Esophagus squamous epithelium (tissue), 5 donors: ENCODE measurements at regions not wholly inside any gene's neighbourhood (a gene's known extent, or its start where the extent isn't known, plus 50 kb on each side); places are given as distances from the start of the nearest gene placed in this dataset.

Source experiments
- DNase-seq: peaks from one replicate; lab custom pipeline; 2025; lab: John Stamatoyannopoulos, UW
- H3K27ac ChIP-seq, 4 donors: fragments of 200-600 bp; sonication (generic); one replicate each; pipeline ENCODE4 v1.5.1; 2016 to 2019; ENCODE audit warnings: mild to moderate bottlenecking in 1 of 4
- H3K27me3 ChIP-seq, 4 donors: fragments of 200-600 bp; sonication (generic); 1 replicate in 3 of 4; 2 replicates in 1 of 4; pipeline versions ENCODE4 v1.5.1 to v1.6.0; 2017 to 2021; ENCODE audit warnings: antibody characterized with exemption in 1 of 4
- H3K36me3 ChIP-seq, 3 donors: fragments of 200-600 bp; sonication (generic); one replicate each; pipeline ENCODE4 v1.5.1; 2016 to 2019
- H3K4me1 ChIP-seq, 3 donors: fragments of 200-600 bp; sonication (generic); one replicate each; pipeline ENCODE4 v1.5.1; 2017 to 2019
- H3K4me3 ChIP-seq, 4 donors: fragments of 200-600 bp; sonication (generic); 1 replicate in 3 of 4; 2 replicates in 1 of 4; pipeline ENCODE4 v1.5.1; 2016 to 2019; ENCODE audit warnings: mild to moderate bottlenecking in 2 of 4, moderate library complexity in 1 of 4
- H3K9me3 ChIP-seq, 3 donors: fragments of 200-600 bp; sonication (generic); one replicate each; pipeline ENCODE4 v1.5.1; 2016 to 2019
- CTCF ChIP-seq, 6 experiments: fragments of 450-650 bp in 4 of 6; fragments of 200-600 bp in 2 of 6; sonication (generic) in 2 of 6; IDR thresholded peaks; one replicate each; pipeline ENCODE4 v1.5.1; 2016 to 2019; ENCODE audit warnings: antibody characterized with exemption in 6 of 6, mild to moderate bottlenecking in 4 of 6, moderate library complexity in 4 of 6
- POLR2A ChIP-seq, 4 donors: fragments of 450-650 bp; IDR thresholded peaks; one replicate each; pipeline ENCODE4 v1.6.1; 2017; ENCODE audit warnings: antibody characterized with exemption in 4 of 4, mild to moderate bottlenecking in 4 of 4, moderate library complexity in 3 of 4
- WGBS, 2 donors: methylation state at CpG; one replicate each; pipeline ENCODE4 v1.1.5; 2018; 5-methylcytosine and 5-hydroxymethylcytosine counted together
- intact Hi-C: fragments of 100-400 bp; cut with DNase I; formaldehyde crosslinking; loops from one replicate; pipeline ENCODE4 v1.15.0; 2022
- donor health status: DM: yes; HTN: yes; CAD: no.

- no peak for TF ChIP-seq CTCF (IDR thresholded peaks at IDR 0.05)
- no peak for TF ChIP-seq POLR2A (IDR thresholded peaks at IDR 0.05)
These were observed 370.1 kb downstream of the NR2F2 start for GRCh38 chr15:96700555-96700954.

GRCh38 chr15:96701443-96701842 lies 370.9 kb downstream of the NR2F2 start:
- no peak for TF ChIP-seq CTCF (IDR thresholded peaks at IDR 0.05)
- no peak for TF ChIP-seq POLR2A (IDR thresholded peaks at IDR 0.05)
- H3K9me3 ChIP-seq = no peaks in the 10 kb centered on the region
- 64 to 69% methylated on average over 2 of the region's 2 CpGs for WGBS, 2 donors
- DNase-seq = no peak
- H3K4me3 ChIP-seq = no peak overlapping the region
- intact Hi-C loops = no loop called here
- no peaks in the 10 kb centered on the region for H3K4me1 ChIP-seq
- H3K27ac ChIP-seq = no peak overlapping the region
- no peaks in the 10 kb centered on the region for H3K36me3 ChIP-seq
- H3K27me3 ChIP-seq = no peaks in the 10 kb centered on the region

More at GRCh38 chr15:96700555-96700954, 370.1 kb downstream of the NR2F2 start:
- Histone ChIP-seq H3K4me1 (no peaks in the 10 kb centered on the region), H3K4me3 (no peak overlapping the region), H3K27me3 (no peaks in the 10 kb centered on the region), H3K27ac (no peak overlapping the region), H3K36me3 (no peaks in the 10 kb centered on the region), H3K9me3 (no peaks in the 10 kb centered on the region)
- DNase-seq = no peak
- intact Hi-C loops = no loop called here
- 63 to 71% methylated on average over 2 of the region's 2 CpGs for WGBS, 2 donors

GRCh38 chr15:96701877-96702276 lies 371.4 kb downstream of the NR2F2 start:
- no peaks in the 10 kb centered on the region for H3K4me1 ChIP-seq
- H3K36me3 ChIP-seq = no peaks in the 10 kb centered on the region
- TF ChIP-seq CTCF (IDR thresholded peaks at IDR 0.05) (no peak), POLR2A (IDR thresholded peaks at IDR 0.05) (no peak)
- no peak overlapping the region for H3K27ac ChIP-seq
- DNase-seq = no peak
- WGBS, 2 donors = 36 to 52% methylated on average over 2 of the region's 2 CpGs
- no peaks in the 10 kb centered on the region for H3K27me3 ChIP-seq
- intact Hi-C loops = no loop called here
- no peaks in the 10 kb centered on the region for H3K9me3 ChIP-seq
- no peak overlapping the region for H3K4me3 ChIP-seq

- 60 to 64% methylated on average over 4 of the region's 4 CpGs for WGBS, 2 donors
- no peak overlapping the region for H3K4me3 ChIP-seq
- no peaks in the 10 kb centered on the region for H3K27me3 ChIP-seq
- no peaks in the 10 kb centered on the region for H3K4me1 ChIP-seq
- H3K27ac ChIP-seq = no peak overlapping the region
- H3K36me3 ChIP-seq = no peaks in the 10 kb centered on the region
- no peak for TF ChIP-seq CTCF (IDR thresholded peaks at IDR 0.05)
- TF ChIP-seq POLR2A (IDR thresholded peaks at IDR 0.05) = no peak
- DNase-seq = no peak
- intact Hi-C loops = no loop called here
- H3K9me3 ChIP-seq = no peaks in the 10 kb centered on the region
These were observed 372.1 kb downstream of the NR2F2 start for GRCh38 chr15:96702589-96702988.

- H3K27ac ChIP-seq = no peak overlapping the region
- H3K4me3 ChIP-seq = no peak overlapping the region
- no peaks in the 10 kb centered on the region for H3K27me3 ChIP-seq
- TF ChIP-seq POLR2A (IDR thresholded peaks at IDR 0.05) (no peak), CTCF (IDR thresholded peaks at IDR 0.05) (no peak)
- DNase-seq = no peak
- no peaks in the 10 kb centered on the region for H3K36me3 ChIP-seq
- H3K9me3 ChIP-seq = no peaks in the 10 kb centered on the region
- intact Hi-C loops = no loop called here
- no peaks in the 10 kb centered on the region for H3K4me1 ChIP-seq
- 46 to 50% methylated on average over 3 of the region's 3 CpGs for WGBS, 2 donors
These were observed 372.6 kb downstream of the NR2F2 start for GRCh38 chr15:96703091-96703490.
